ENCODE measurements at regions not wholly inside any gene's neighbourhood (a gene's known extent, or its start where the extent isn't known, plus 50 kb on each side); places are given as distances from the start of the nearest gene placed in this dataset.

DNA sequence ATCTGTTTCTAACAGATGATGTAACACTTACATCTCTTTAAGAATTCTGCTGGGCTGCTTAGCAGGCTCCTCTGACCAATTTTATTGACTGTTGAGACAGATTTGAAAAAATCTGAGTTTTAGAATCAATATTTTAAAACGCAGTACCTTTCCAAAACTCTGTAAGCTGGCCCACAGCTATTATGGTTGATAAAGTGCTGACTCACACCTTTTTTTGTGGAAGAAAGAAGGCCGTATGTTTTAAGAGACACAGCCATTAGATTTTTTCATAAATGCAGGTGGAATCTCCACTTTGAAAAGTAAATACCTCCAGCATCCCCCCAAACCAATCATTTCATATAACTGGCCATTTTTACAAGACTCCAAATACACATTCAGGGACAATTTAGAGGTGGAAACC is 82.2 kb downstream of the TBXT start:
- Histone ChIP-seq H3K4me3 (no peak overlapping the region), H3K9ac (ENCODE audit: insufficient read length) (no peak overlapping the region), H3K9me3 (ENCODE audit: low read depth, low read length) (no peaks in the 10 kb centered on the region), H3K36me3 (ENCODE audit: insufficient read depth, low read length) (no peaks in the 10 kb centered on the region), H3K27ac (no peak overlapping the region)
- no peak for DNase-seq (ENCODE audit: low read depth, low spot score)
- TF ChIP-seq POLR2AphosphoS5 (IDR thresholded peaks at IDR 0.05; ENCODE audit: borderline replicate concordance, low read depth, low read length) (no peak), EZH2 (IDR thresholded peaks at IDR 0.05) (no peak), FOXP2 (optimal IDR thresholded peaks at IDR 0.05; ENCODE audit: control extremely low read depth, extremely low read length, insufficient read depth) (no peak)

DNA sequence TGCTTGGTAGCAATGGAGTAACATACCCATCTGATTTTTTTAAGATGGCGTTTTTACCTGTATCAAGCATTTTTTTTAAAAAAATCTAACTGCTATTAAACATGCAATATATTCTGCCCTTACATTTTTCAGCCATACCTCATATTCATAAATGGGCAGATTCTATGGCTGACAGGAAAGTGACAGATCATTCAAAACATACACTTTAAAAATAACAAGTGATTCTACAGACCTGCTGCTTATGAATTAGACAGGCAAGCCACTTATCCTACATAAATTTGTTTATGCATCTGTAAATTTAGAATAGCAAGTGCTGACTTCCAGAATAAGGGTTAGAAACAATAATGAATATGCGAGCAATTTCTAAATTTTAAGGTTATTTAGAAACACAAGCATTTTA is 82.7 kb downstream of the TBXT start:
- no peak overlapping the region for H3K27ac ChIP-seq
- no peaks in the 10 kb centered on the region for H3K9me3 ChIP-seq (ENCODE audit: low read depth, low read length)
- DNase-seq (ENCODE audit: low read depth, low spot score) = no peak
- no peak overlapping the region for H3K9ac ChIP-seq (ENCODE audit: insufficient read length)
- TF ChIP-seq FOXP2 (optimal IDR thresholded peaks at IDR 0.05; ENCODE audit: control extremely low read depth, extremely low read length, insufficient read depth) (no peak), EZH2 (IDR thresholded peaks at IDR 0.05) (no peak), POLR2AphosphoS5 (IDR thresholded peaks at IDR 0.05; ENCODE audit: borderline replicate concordance, low read depth, low read length) (no peak)
- H3K4me3 ChIP-seq = no peak overlapping the region
- no peaks in the 10 kb centered on the region for H3K36me3 ChIP-seq (ENCODE audit: insufficient read depth, low read length)

- TF ChIP-seq POLR2AphosphoS5 (IDR thresholded peaks at IDR 0.05; ENCODE audit: borderline replicate concordance, low read depth, low read length) (no peak), FOXP2 (optimal IDR thresholded peaks at IDR 0.05; ENCODE audit: control extremely low read depth, extremely low read length, insufficient read depth) (no peak), EZH2 (IDR thresholded peaks at IDR 0.05) (no peak)
- no peak overlapping the region for H3K9ac ChIP-seq (ENCODE audit: insufficient read length)
- no peak overlapping the region for H3K27ac ChIP-seq
- H3K4me3 ChIP-seq = no peak overlapping the region
- DNase-seq (ENCODE audit: low read depth, low spot score) = no peak
- H3K9me3 ChIP-seq (ENCODE audit: low read depth, low read length) = no peaks in the 10 kb centered on the region
- no peaks in the 10 kb centered on the region for H3K36me3 ChIP-seq (ENCODE audit: insufficient read depth, low read length)
These were observed 87.8 kb downstream of the TBXT start for GRCh38 chr6:166079841-166080240.

DNA sequence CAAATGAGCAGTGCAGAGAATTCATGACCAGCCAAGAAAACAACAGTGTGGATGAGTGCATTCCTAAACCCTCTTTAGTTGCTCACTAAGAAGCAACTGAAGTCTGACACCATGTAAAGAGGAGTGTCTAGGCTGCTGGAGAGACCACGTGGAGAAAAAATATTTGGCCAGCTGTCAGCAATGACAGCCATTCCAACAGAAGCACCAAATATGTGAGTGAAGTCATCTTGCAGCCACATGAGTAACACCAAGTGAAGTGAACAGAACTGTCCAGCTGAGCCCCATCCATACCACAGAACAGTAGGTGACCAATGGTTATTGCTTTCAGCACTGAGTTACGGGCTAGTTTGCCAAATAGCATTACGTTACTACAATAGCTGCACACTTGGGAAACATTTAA is 89.4 kb downstream of the TBXT start:
- no peak overlapping the region for H3K4me3 ChIP-seq
- no peaks in the 10 kb centered on the region for H3K36me3 ChIP-seq (ENCODE audit: insufficient read depth, low read length)
- no peak overlapping the region for H3K9ac ChIP-seq (ENCODE audit: insufficient read length)
- TF ChIP-seq POLR2AphosphoS5 (IDR thresholded peaks at IDR 0.05; ENCODE audit: borderline replicate concordance, low read depth, low read length) = no peak
- no peak for TF ChIP-seq EZH2 (IDR thresholded peaks at IDR 0.05)
- TF ChIP-seq FOXP2 (optimal IDR thresholded peaks at IDR 0.05; ENCODE audit: control extremely low read depth, extremely low read length, insufficient read depth) = no peak
- H3K9me3 ChIP-seq (ENCODE audit: low read depth, low read length) = no peaks in the 10 kb centered on the region
- no peak for DNase-seq (ENCODE audit: low read depth, low spot score)
- H3K27ac ChIP-seq = no peak overlapping the region

DNA sequence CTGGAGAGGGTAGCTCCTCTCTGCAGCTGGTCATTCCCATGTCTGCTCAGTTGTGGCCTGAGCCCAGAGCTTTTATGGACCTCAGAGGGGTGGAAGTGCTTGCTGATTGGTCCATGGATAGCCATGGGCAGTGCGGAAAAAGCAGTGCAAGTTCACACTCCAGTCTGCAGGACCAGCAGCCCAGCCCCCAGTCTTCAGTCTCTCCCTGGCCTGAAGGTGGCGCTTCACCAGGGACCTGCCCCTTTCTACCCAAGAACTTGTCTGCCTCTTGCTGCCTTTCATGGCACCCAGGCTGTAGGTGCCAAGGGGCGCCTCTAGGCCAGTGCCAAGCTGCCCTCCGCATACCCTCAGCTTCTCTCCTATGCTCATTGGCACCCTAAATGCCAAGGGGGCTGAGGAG is 91.0 kb downstream of the TBXT start:
- Histone ChIP-seq H3K9me3 (ENCODE audit: low read depth, low read length) (no peaks in the 10 kb centered on the region), H3K36me3 (ENCODE audit: insufficient read depth, low read length) (no peaks in the 10 kb centered on the region), H3K9ac (ENCODE audit: insufficient read length) (no peak overlapping the region), H3K4me3 (no peak overlapping the region), H3K27ac (no peak overlapping the region)
- TF ChIP-seq FOXP2 (optimal IDR thresholded peaks at IDR 0.05; ENCODE audit: control extremely low read depth, extremely low read length, insufficient read depth) = no peak
- TF ChIP-seq EZH2 (IDR thresholded peaks at IDR 0.05) = no peak
- TF ChIP-seq POLR2AphosphoS5 (IDR thresholded peaks at IDR 0.05; ENCODE audit: borderline replicate concordance, low read depth, low read length) = no peak
- DNase-seq (ENCODE audit: low read depth, low spot score) = no peak

GRCh38 chr6:166075925-166076324 is 91.7 kb downstream of the TBXT start:
- no peak for DNase-seq (ENCODE audit: low read depth, low spot score)
- Histone ChIP-seq H3K9ac (ENCODE audit: insufficient read length) (no peak overlapping the region), H3K27ac (no peak overlapping the region), H3K9me3 (ENCODE audit: low read depth, low read length) (no peaks in the 10 kb centered on the region), H3K36me3 (ENCODE audit: insufficient read depth, low read length) (no peaks in the 10 kb centered on the region), H3K4me3 (no peak overlapping the region)
- TF ChIP-seq EZH2 (IDR thresholded peaks at IDR 0.05) (no peak), FOXP2 (optimal IDR thresholded peaks at IDR 0.05; ENCODE audit: control extremely low read depth, extremely low read length, insufficient read depth) (no peak), POLR2AphosphoS5 (IDR thresholded peaks at IDR 0.05; ENCODE audit: borderline replicate concordance, low read depth, low read length) (no peak)

DNA sequence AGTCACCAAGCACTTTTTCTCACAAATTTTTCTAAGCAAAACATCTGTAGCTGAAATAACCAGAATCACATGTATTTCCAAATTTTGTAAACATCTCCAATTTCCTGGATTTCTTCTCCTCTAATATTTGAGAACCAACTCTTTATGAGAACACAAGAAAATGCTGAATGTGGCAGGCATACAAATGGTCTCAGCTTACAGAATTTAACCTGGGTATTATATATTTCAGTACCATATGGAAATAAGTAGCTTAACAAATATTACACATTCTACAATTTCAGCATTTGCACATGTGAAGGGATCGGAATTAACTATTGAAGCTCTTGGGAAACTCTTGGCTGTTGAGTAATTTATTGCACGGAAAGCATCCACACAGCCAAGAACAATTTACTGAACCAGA is 92.5 kb downstream of the TBXT start:
- DNase-seq (ENCODE audit: low read depth, low spot score) = no peak
- H3K27ac ChIP-seq = no peak overlapping the region
- no peak for TF ChIP-seq POLR2AphosphoS5 (IDR thresholded peaks at IDR 0.05; ENCODE audit: borderline replicate concordance, low read depth, low read length)
- no peak for TF ChIP-seq EZH2 (IDR thresholded peaks at IDR 0.05)
- TF ChIP-seq FOXP2 (optimal IDR thresholded peaks at IDR 0.05; ENCODE audit: control extremely low read depth, extremely low read length, insufficient read depth) = no peak
- no peak overlapping the region for H3K4me3 ChIP-seq
- no peak overlapping the region for H3K9ac ChIP-seq (ENCODE audit: insufficient read length)
- H3K9me3 ChIP-seq (ENCODE audit: low read depth, low read length) = no peaks in the 10 kb centered on the region
- H3K36me3 ChIP-seq (ENCODE audit: insufficient read depth, low read length) = no peaks in the 10 kb centered on the region

- Histone ChIP-seq H3K9ac (ENCODE audit: insufficient read length) (no peak overlapping the region), H3K4me3 (no peak overlapping the region), H3K9me3 (ENCODE audit: low read depth, low read length) (no peaks in the 10 kb centered on the region), H3K36me3 (ENCODE audit: insufficient read depth, low read length) (no peaks in the 10 kb centered on the region), H3K27ac (no peak overlapping the region)
- no peak for TF ChIP-seq EZH2 (IDR thresholded peaks at IDR 0.05)
- TF ChIP-seq POLR2AphosphoS5 (IDR thresholded peaks at IDR 0.05; ENCODE audit: borderline replicate concordance, low read depth, low read length) = no peak
- no peak for TF ChIP-seq FOXP2 (optimal IDR thresholded peaks at IDR 0.05; ENCODE audit: control extremely low read depth, extremely low read length, insufficient read depth)
- no peak for DNase-seq (ENCODE audit: low read depth, low spot score)
These were observed 94.6 kb downstream of the TBXT start for GRCh38 chr6:166073082-166073481.

DNA sequence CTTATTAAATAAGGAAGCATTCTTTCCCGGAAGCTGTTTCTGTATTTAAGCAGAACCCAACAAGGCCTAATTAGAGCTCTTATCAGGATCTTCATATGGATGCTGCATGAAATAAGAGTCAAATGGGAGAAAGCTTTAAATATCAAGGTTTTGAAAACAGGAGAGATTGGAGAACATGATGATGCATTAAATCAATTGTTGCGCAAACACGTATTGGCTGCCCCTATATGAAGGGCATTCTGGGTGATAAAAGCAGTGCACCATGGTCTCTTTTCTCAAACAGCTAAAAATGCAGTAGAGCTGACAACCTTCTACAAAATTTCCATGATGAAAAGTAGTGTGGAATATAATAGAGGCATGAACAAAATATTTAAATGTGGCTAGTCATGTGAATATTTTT is 98.9 kb downstream of the TBXT start:
- no peak for TF ChIP-seq FOXP2 (optimal IDR thresholded peaks at IDR 0.05; ENCODE audit: control extremely low read depth, extremely low read length, insufficient read depth)
- no peak for TF ChIP-seq POLR2AphosphoS5 (IDR thresholded peaks at IDR 0.05; ENCODE audit: borderline replicate concordance, low read depth, low read length)
- no peak for TF ChIP-seq EZH2 (IDR thresholded peaks at IDR 0.05)
- no peak overlapping the region for H3K9ac ChIP-seq (ENCODE audit: insufficient read length)

More for the DNA sequence above, 98.9 kb downstream of the TBXT start:
- Histone ChIP-seq H3K4me3 (no peak overlapping the region), H3K36me3 (ENCODE audit: insufficient read depth, low read length) (no peaks in the 10 kb centered on the region), H3K27ac (no peak overlapping the region), H3K9me3 (ENCODE audit: low read depth, low read length) (no peaks in the 10 kb centered on the region)
- DNase-seq (ENCODE audit: low read depth, low spot score) = no peak

All from SK-N-MC (cell line).